Stimulated activated CD8-positive, alpha-beta memory T cell treated with anti-CD3 and anti-CD28 coated beads, Interleukin-7, amount 100 ng/mL, for 4 hours (primary cell): ENCODE measurements at regions not wholly inside any gene's neighbourhood (a gene's known extent, or its start where the extent isn't known, plus 50 kb on each side); places are given as distances from the start of the nearest gene placed in this dataset.
"Not testable (repeated sequence)": the region's sequence is repeated elsewhere in the genome, so short reads cannot be mapped to it uniquely, and the experiment has no call there.

Experiments used
- DNase-seq, 2 donors: peaks; one replicate each; pipeline ENCODE4 v3.0.0-alpha.2; 2020; ENCODE audit warnings: low read depth in 2 of 2

DNA sequence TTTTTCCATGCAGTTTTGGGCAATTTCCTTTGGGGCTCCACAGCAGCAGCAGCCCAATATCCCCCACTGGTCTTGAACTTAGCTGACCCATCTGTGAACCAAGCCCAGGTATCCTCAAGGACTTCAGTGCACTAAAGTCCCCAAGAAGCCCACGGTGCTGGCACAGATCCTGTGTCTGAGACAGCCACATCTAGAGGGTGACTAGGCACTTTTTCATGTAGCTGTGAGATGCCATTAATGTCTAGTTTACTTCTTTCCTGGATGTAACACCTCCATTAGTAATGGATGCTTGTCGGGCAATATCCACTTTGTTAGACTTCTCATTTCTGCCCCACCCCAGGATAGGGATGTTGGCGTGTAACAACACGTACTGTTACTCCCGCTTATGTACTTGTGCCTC is 117.9 kb downstream of the GPCPD1 start:
- no peak for DNase-seq

DNA sequence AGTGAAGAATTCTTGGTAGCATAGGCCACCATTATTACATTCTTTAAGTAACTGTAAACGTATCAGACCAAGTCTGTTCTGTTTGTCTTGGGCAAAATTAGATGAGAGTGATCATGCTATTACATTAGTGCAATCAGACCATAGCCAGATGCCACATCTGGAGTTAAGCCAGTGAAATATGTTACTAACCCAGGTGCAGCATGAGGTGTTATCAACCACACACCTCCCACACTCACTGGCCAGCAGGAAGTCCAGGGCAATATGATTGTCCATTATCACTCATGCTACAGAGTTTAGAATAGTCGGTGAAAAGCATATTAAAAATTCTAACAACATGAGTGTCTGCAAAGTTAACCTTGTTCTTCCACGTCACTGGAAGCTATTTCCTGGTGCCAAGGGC is 119.4 kb downstream of the GPCPD1 start:
- no peak for DNase-seq

DNA sequence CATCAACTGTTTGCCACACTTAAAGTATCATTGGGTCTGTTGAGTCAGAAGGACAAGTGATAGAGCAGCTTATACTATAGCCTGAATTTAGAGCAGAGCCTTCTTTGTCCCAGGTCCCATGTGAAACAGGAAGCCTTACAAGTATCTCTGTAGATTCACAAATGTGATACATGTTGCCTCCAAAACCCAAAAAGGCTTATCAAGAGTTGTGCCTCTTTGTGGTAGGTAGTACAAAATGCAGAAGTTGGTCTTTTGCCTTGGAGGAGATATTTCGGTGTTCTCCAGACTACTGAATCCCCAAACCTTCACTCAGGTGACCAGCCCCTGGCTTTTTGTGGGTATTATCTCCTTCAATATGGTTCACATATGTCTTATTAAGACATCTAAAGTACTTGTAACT is 121.2 kb downstream of the GPCPD1 start:
- no peak for DNase-seq

DNA sequence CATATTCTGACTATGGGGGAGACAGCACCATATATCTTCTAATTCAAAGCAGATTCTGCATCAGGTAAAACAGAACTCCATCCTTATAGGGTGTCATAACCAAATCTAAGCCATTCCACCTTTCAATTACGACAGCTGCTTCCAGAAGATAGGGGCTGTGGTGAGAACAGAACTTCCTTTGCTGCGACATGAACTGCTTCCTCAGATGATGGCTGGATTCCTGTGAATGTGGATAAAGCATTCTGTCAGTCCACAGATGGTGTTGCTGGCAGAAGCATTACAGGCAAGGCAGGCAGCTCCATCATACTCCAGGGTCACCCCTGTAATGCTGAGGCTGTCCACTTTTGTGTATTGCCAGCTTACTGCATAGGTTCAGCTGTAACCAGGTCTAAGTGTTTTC is 122.0 kb downstream of the GPCPD1 start:
- DNase-seq = no peak

DNA sequence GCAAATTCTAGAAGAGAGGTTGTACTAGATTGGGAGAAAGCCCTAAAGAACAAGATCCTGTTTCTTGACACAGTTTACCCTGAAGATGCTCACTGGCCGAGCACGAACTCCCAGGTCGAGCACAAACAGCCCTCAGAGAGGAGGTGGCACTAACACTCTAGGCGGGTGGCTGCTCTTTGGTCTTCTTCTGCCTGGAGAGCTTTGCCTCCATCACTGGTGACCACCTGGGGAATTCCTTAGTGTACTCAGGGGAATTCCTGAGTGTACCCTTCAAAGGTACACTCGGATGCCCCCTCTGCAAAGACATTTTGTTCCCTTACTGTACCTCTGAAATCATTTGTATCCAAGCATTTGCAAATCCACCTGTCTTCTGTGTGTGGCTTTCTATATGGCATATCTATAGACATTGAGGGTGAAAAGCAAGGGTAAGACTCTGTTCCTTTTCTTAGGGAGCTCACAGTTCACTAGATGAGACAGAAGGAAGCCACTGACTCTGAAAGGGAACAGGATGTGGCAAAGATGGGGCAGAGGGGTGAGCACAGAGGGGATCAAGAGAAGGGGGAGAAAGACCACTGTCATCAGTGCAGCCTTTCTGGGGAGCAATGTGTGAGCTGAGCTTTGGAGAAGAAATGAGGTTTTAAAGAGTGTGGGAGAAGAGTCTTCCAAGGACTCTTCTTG is 124.3 kb downstream of the GPCPD1 start:
- no peak for DNase-seq

DNA sequence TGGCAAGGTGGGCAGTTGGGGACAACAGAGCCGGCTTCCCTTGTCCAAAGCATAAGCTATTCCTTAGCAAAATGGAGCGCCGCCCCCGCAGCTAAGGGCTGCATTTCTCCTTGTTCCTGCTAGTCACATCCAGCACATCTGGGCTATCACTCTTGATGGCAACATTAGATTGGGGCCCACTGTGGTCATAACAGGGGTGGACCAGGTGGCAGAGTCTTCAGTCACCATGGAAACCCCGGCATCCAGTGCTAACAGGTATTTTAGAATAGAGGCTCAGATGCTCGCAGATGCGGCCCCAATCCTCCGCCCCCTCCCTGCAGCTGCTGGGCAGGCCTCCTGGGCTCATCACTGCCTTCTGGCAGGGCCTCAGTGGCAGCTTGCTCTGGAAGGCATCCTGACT is 125.9 kb downstream of the GPCPD1 start:
- DNase-seq = no peak

DNA sequence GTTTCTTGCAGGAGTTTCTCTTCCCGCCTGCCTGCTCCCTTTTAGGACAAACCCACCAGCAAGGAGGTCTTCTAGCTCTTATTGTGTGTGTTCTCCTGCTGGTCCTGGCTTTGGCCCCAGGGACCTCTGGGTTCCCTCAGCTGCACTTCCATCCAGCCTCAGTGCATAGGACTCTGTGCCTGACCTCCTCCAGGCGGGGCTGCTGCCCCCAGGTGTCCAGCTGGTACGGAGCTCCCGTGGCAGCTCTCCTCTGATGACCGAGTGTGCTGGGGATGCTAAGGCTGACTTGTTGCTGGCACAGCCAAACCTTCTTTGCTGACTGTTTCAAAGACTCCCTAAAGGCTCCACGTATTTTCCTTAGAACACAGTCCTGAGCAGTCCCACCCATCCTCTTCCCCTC is 126.5 kb downstream of the GPCPD1 start:
- DNase-seq = no peak

DNA sequence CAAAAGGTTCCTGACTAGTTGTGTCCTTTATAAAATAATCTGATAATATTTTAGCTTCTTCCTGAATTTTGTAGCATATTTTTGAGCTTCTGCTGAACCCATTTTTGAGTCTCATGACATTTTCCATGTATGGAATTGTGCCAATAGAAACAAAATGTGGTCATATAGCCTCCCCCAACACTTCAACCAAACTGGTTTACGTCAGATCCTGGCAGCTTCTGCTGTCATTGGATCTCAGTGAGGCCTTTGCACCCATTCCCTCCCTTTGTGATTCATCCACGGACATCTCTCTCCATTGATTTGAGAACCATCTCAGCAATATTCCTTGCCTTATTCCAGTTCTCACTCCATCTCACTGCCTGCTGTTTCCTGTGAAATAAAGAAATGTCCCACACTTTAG is 128.0 kb downstream of the GPCPD1 start:
- DNase-seq = no peak

DNA sequence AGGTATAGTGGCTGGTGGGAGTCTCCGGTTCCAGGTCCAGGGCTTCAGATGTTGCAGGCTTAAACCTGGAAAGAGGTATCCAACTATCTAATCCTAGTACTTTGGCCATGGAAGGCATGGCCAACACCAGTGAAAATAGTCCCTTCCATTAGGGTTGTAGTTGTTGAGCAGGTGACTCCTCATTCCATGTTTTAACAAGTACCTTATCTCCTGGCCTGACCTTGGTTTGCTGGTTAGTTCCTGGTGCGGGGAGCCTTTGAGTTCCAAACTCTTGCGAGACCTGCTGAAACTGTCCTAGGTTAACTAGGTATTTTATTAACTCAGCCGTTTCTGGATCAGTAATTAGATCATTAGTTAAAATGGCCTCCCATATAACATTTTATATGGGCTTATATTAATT is 128.9 kb downstream of the GPCPD1 start:
- no peak for DNase-seq

DNA sequence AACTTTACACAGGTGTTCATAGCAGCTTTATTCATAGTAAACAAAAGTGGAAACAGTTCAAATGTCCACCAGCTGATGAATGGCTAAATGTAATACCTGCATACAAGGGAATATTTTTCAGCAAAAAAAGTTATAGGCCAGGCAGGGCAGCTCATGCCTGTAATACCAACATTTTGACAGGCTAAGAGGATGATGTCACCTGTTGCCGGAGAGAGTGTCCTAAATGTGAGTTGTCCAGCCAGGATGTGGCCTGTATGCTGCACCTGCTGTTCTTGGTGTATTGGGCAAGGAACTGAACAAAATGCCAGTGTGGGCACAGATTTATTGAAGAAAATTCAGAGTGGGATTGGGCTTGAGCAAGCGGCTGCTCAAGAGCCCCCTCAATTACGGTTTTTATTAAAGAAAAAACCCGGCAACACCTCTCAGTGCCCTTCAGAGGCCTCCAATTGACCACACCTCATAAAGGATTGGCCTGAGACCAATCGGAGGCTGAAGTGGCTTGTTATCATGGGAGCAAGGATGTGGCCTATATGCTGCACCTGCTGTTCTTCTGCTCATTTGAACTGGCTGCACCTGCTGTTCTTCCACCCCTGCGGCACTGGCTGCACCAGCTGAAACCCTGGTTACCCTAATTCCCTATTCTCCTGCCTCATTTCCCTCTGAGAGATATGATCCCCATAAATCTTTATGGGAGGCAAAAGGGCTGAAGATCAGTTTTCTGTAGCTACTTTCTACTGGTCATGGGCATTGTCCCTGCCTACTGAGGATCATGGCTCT is 129.8 kb downstream of the GPCPD1 start:
- DNase-seq = no peak

DNA sequence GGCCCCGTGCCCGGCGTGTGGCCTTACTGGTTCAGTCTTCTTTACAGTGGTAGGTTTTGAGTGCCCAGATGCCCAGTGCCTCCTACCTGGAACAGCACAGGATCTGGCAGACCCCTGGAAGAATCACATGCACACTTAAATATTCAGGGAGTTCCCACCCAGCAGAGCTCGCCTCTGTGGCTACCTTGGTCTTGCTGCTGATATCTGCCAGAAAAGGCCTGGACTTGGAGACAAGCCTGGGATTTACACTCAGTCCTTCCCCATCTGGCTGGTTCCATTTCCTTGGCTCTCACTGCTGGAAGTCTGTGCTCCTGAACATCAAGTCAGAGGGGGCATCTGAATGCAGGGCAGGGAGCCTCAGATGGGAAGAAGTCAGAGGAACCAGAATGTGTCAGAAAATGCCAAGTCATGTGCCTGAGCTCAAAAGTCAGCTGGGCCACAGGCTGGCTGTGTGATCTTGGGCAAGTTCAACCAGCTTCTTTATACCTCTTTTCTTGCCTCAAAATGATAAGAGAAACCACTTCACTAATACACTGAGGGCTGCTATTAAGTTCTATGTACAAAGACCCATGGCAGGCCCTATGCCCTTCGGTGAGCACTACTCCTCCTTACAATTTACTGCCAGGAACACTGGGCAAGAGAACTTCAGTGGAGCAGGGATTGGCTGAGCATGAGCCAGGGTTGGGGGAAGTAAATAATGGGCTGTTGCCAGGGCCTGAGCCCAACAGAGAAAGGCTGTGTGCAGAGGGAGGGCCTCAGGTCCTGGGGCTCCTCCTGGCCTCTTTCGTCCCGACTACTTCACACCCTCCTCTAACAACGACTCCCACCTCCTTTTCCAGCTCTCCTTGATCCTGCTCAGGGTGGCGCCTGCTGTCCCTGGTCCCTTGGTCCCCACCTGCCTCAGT is 135.9 kb downstream of the GPCPD1 start:
- no peak for DNase-seq

DNA sequence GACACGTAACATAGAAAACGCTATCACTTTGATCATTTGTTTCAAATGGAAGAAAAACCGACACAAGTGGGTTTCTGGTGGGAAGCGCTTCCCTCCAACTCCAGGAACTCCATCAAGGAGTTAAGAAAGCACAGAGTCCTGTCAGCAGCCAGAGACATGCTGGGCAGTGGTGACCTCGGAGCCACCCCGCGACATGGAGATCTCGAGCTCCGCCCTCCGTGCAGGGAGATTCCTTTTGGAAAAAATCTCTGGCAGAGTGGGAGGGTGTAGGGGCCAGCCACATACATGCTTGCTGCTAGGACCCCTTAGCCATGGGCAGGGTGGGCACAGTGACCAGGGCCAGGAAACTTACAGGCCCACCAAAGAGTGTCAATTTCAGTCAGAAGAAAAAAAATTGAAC is 138.9 kb downstream of the GPCPD1 start:
- DNase-seq = not testable (repeated sequence)

DNA sequence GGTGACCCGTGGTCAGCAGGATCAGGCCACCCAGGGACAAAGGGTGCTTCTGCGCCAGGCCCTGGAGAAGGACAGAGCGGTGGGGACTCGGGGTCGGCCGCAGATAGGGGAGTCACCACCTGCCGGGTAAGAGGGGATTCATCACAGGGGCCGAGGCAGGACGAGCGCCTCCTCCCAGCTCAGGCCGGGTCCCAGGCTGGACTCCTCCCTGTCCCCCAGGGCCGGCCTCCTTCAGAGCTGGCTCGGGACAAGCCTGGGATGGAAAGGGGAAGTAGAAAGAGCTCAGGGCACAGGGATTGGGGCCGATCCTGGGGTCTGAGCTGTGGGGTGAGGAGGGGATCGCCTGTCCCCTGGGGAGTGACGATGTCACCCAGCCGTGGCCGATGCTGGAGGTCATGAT is 139.4 kb downstream of the GPCPD1 start:
- no peak for DNase-seq

DNA sequence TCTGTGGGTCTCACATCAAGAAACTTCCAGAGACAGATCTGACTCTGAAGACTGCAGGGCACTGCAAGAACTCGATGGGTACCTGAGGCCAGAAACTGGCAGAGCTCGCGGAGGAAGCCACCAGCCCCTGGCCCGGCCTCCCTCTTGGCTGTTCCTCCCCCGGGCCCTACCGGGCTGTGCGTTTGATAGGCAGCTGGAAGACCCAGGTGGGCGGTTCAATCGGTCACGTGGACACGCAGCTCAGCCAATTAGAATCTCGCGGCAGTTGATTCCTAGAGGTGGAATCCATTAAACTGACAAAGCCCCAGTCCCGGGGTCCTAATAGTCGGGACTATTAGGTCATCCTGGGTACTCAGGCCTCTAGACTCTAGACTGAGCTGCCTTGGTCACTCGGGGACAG is 139.9 kb downstream of the GPCPD1 start:
- no peak for DNase-seq

DNA sequence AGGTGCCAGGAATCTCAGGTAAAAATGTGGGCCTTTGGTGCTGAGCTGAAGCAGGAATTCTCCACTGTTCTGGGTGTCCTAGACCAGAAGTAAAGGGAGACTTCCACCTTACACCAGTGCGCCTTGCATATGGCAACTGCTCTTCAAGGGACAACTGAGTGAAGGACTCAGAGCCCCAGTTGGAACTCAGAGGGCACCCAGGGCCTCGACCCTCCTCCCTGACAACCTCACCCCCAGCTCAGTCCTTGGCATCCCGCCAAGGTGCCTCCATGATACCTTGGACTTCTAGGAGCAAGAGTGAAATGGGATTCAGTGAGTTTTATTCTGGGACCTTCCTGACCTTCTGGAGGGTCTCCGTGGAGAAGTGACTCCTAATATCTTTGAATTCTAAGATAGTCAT is 140.3 kb downstream of the GPCPD1 start:
- DNase-seq = no peak

DNA sequence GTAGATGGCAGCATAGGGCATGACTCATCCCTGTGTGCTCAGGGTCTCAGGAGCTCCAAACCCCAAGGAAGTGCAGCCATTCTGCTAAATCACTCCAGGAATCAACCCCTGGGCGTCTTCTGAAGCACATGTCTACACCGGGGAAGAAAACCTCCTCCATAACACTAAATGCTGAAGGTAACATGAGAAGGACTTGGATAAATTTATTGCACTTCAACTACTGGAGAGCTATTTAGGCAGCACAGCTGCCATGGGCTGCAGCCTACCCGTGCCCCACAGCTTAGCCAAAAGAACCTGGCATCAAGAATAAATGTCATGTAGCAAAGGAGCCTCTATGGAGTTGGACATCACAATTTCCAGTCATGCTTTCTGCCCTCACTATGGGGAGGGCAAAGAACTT is 141.7 kb downstream of the GPCPD1 start:
- DNase-seq = no peak

DNA sequence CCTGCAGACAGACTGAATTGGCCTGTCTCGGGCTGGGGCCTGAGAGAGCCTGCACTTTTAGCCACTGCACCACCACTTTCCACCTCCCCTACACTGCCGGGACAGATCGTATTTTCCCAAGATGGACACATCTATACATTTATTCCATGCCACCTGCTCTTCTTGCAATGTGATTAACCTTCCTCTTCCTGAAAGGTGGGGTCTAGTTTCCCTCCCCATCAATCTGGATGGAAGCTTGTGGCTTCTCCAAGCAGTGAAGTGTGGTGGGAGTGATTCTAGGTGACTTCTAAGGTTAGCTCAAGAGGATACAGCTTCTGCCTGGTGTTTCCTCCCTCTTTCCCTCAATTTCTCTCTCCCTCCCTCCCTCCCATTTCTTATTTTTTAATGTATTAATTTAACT is 143.7 kb downstream of the GPCPD1 start:
- DNase-seq = no peak

DNA sequence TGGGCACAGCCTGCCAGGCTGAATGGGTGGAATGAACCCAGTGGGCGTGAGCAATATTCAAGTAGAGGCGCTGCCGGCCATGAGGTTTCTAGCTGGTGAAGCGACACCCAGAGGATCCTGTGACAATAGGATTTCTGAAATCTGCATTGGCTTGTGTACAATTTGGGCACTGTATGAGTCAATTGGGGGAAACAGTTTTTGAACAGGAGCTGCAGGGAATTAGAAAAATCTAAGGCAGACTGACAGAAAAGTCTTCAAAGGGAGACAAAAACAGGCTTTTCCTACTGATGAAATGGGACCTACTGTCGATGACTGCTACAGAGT is 145.2 kb downstream of the GPCPD1 start:
- no peak for DNase-seq

DNA sequence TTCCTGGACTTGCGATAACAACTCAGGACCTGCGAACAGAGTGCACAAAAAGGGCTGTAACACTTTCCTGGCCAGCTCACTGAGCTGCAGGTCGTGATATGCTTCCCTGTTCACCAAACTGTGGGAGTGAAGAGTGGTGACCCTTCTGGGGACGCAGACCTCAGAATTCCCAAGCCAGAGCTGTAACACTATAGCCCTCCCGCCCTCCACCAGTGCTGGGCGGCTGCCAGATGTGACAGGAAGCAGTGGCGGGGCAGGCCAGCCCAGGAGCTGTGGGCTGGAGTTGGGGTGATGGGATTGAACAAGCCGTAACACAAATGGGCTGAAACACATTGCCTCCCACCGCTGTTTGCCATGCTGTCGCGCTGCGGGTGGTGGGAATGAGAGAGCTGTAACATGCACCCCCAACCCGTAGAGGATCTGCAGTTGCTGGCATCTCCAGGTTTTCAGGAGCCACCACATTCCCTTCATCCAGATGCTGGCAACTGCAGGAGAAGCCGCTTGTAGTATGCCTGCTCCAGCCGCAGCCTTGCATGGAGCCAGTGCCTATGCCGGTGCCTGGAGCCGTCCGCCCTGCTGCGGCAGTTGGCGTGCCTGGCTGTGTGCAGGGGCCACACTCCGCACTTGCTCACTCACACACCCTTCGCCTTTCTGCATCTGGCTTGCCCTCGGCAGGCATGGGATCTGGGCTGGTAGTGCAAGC is 145.8 kb downstream of the GPCPD1 start:
- no peak for DNase-seq

DNA sequence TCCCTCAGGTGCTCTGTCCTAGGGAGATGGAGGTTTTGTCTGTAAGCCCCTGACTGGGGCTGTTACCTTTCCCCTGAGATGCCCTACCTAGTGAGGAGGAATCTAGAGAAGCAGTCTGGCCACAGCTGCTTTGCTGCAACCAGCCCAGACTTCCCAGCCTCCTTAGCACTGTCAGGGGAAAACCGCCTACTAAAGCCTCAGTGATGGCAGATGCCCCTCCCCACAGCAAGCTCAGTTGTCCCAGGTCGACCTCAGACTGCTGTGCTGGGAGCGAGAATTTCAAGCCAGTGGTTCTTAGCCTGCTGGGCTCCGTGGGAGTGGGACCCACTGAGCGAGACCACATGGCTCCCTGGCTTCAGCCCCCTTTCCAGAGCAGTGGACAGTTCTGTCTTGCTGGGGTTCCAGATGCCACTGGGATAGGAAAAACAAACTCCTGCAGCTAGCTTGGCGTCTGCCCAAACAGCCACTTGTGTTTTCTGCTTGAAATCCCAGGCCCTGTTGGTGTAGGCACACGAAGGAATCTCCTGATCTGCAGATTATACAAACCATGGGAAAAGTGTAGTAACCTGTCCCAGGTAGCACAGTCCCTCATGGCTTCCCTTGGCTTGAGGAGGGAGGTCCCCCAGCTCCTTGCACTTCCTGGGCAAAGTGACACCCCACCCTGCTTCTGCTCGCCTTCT is 146.4 kb upstream of the PROKR2 start:
- DNase-seq = no peak

DNA sequence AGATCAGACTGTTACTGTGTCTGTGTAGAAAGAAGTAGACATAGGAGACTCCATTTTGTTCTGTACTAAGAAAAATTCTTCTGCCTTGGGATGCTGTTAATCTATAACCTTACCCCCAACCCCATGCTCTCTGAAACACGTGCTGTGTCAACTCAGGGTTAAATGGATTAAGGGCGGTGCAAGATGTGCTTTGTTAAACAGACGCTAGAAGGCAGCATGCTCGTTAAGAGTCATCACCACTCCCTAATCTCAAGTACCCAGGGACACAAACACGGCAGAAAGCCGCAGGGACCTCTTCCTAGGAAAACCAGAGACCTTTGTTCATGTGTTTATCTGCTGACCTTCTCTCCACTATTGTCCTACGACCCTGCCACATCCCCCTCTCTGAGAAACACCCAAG is 137.0 kb upstream of the PROKR2 start:
- DNase-seq = not testable (repeated sequence)

DNA sequence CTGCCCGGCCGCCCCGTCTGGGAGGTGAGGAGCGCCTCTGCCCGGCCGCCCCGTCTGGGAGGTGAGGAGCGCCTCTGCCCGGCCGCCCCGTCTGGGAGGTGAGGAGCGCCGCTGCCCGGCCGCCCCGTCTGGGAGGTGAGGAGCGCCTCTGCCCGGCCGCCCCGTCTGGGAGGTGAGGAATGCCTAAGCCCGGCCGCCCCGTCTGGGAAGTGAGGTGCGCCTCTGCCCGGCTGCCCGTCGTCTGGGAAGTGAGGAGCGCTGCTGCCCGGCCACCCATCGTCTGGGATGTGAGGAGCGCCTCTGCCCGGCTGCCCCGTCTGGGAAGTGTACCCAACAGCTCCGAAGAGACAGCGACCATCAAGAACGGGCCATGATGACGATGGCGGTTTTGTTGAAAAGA is 136.6 kb upstream of the PROKR2 start:
- DNase-seq = not testable (repeated sequence)
